A673 (cell line): ENCODE measurements at regions not wholly inside any gene's neighbourhood (a gene's known extent, or its start where the extent isn't known, plus 50 kb on each side); places are given as distances from the start of the nearest gene placed in this dataset.

Source experiments
- BruUV-seq: library from RNA; stranded (reverse); fragments of 400-500 nt; replicated peaks from 2 replicates; lab custom pipeline; 2021; lab: Mats Ljungman, UMichigan
- CTCF ChIA-PET: fragments of 300-600 bp; sonication (Branson Sonifier 250); formaldehyde crosslinking; loops from one replicate; lab custom pipeline; 2022; ENCODE audit warnings: antibody characterized with exemption; lab: Charles Lee
- POLR2A ChIA-PET: fragments of 300-600 bp; sonication (Branson Sonifier 250); formaldehyde crosslinking; loops from one replicate; lab custom pipeline; 2022; ENCODE audit warnings: antibody characterized with exemption; ENCODE audit not compliant: low non-redundant PET; lab: Charles Lee
- DNase-seq: peaks from one replicate; pipeline ENCODE4 v3.0.0-alpha.2; 2015; ENCODE audit warnings: low spot score
- H3K27ac ChIP-seq: fragments of 200-600 bp; sonication (generic); 2 replicates; pipeline ENCODE4 v1.5.1; 2016; ENCODE audit warnings: mixed run types, low read depth, mild to moderate bottlenecking, mixed read lengths, antibody characterized with exemption, low read length; ENCODE audit not compliant: poor library complexity, severe bottlenecking
- H3K27me3 ChIP-seq: fragments of 200-600 bp; sonication (generic); replicated peaks from 2 replicates; pipeline ENCODE4 v1.6.1; 2017; ENCODE audit warnings: mixed run types, low read depth, mild to moderate bottlenecking, mixed read lengths, antibody characterized with exemption, low read length; ENCODE audit not compliant: insufficient read depth, poor library complexity
- H3K36me3 ChIP-seq: fragments of 200-600 bp; sonication (generic); 2 replicates; pipeline ENCODE4 v1.6.1; 2016; ENCODE audit warnings: mixed run types, mild to moderate bottlenecking, mixed read lengths, antibody characterized with exemption, low read length; ENCODE audit not compliant: insufficient read depth, poor library complexity, severe bottlenecking
- H3K4me1 ChIP-seq: fragments of 200-600 bp; sonication (generic); 2 replicates; pipeline ENCODE4 v1.6.1; 2017; ENCODE audit warnings: mixed run types, mild to moderate bottlenecking, mixed read lengths, antibody characterized with exemption, low read length; ENCODE audit not compliant: insufficient read depth, poor library complexity, severe bottlenecking
- H3K4me3 ChIP-seq: fragments of 200-600 bp; sonication (generic); 2 replicates; pipeline ENCODE4 v1.5.1; 2016; ENCODE audit warnings: low read depth, mixed run types, mild to moderate bottlenecking, mixed read lengths, low read length; ENCODE audit not compliant: poor library complexity, severe bottlenecking
- H3K9me3 ChIP-seq: fragments of 200-600 bp; sonication (generic); 2 replicates; pipeline ENCODE4 v1.6.1; 2016; ENCODE audit warnings: mixed run types, low read depth, mild to moderate bottlenecking, mixed read lengths, antibody characterized with exemption, low read length; ENCODE audit not compliant: poor library complexity, severe bottlenecking
- CTCF ChIP-seq: fragments of 300-800, 200-600 bp; sonication (generic); conservative IDR thresholded peaks from 2 replicates; pipeline ENCODE4 v1.5.1; 2017; ENCODE audit warnings: low read depth, mild to moderate bottlenecking, antibody characterized with exemption, low read length, moderate library complexity, mixed read lengths
- EZH2 ChIP-seq: fragments of 200-600 bp; sonication (generic); IDR thresholded peaks from 2 replicates; pipeline ENCODE4 v1.6.1; 2017; ENCODE audit warnings: borderline replicate concordance, low read depth, mild to moderate bottlenecking, mixed read lengths, antibody characterized with exemption, low read length; ENCODE audit not compliant: poor library complexity, severe bottlenecking
- intact Hi-C: fragments of 100-400 bp; cut with micrococcal nuclease; formaldehyde crosslinking; loops from one replicate; pipeline ENCODE4 v1.10.0; 2022; ENCODE audit not compliant: unreplicated experiment

GRCh38 chr4:28947374-28947773, 1772.8 kb upstream of the PCDH7 start:
- Histone ChIP-seq H3K4me3 (no peak overlapping the region), H3K9me3 (no peaks in the 10 kb centered on the region), H3K27ac (no peak overlapping the region), H3K36me3 (no peaks in the 10 kb centered on the region), H3K27me3 (no peaks in the 10 kb centered on the region), H3K4me1 (no peaks in the 10 kb centered on the region)
- ChIA-PET POLR2A (no interaction called here), CTCF (no interaction called here)
- intact Hi-C loops = no loop called here
- no peak for DNase-seq
- BruUV-seq = no TSS peak
- TF ChIP-seq EZH2 (no peak), CTCF (no peak)

GRCh38 chr4:28948501-28948900, 1771.7 kb upstream of the PCDH7 start:
- no TSS peak for BruUV-seq
- DNase-seq = no peak
- ChIA-PET CTCF (no interaction called here), POLR2A (no interaction called here)
- Histone ChIP-seq H3K27me3 (no peaks in the 10 kb centered on the region), H3K4me3 (no peak overlapping the region), H3K4me1 (no peaks in the 10 kb centered on the region), H3K36me3 (no peaks in the 10 kb centered on the region), H3K27ac (no peak overlapping the region), H3K9me3 (no peaks in the 10 kb centered on the region)
- intact Hi-C loops = no loop called here
- TF ChIP-seq EZH2 (no peak), CTCF (no peak)

GRCh38 chr4:28966982-28967381, 1753.2 kb upstream of the PCDH7 start:
- CTCF ChIA-PET = no interaction called here
- no peaks in the 10 kb centered on the region for H3K36me3 ChIP-seq
- DNase-seq = no peak
- no TSS peak for BruUV-seq
- no peak overlapping the region for H3K4me3 ChIP-seq
- no peaks in the 10 kb centered on the region for H3K9me3 ChIP-seq
- POLR2A ChIA-PET = no interaction called here
- no peaks in the 10 kb centered on the region for H3K27me3 ChIP-seq
- intact Hi-C loops = no loop called here
- no peaks in the 10 kb centered on the region for H3K4me1 ChIP-seq
- TF ChIP-seq CTCF (no peak), EZH2 (no peak)
- H3K27ac ChIP-seq = no peak overlapping the region
